VCaP (cell line): ENCODE measurements at regions not wholly inside any gene's neighbourhood (a gene's known extent, or its start where the extent isn't known, plus 50 kb on each side); places are given as distances from the start of the nearest gene placed in this dataset.
A peak's percentile ranks its signal among the peaks of the same experiment; 100 is the strongest.

ENCODE experiments used
- H3K27ac ChIP-seq: fragments of 450-650 bp; 2 replicates; pipeline ENCODE4 v1.5.1; 2017
- TF ChIP-seq, protein P1 (sequence below): fragments of 450-650 bp; conservative IDR thresholded peaks from 2 replicates; pipeline ENCODE4 v1.5.1; 2017; ENCODE audit warnings: mild to moderate bottlenecking, moderate library complexity

DNA sequence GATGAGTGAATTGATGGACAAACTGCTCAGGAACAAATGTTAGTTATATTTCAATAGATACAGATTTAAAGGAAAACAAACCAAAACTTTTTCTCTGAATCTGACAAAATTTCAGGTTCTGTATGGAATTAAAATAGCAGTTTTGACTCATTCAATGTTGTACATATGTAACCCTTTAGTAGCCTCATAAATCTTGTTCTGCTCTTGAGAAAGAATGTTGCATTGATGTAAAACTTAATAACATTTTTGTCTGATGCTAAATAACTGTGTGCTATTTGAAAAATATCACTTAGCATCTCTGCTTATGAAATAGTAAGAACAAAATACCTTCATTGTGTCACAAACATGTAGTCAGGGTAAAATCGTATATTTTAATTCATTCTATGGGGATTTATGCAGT lies 168.9 kb upstream of the NOVA1 start:
- TF ChIP-seq, protein P1, sequence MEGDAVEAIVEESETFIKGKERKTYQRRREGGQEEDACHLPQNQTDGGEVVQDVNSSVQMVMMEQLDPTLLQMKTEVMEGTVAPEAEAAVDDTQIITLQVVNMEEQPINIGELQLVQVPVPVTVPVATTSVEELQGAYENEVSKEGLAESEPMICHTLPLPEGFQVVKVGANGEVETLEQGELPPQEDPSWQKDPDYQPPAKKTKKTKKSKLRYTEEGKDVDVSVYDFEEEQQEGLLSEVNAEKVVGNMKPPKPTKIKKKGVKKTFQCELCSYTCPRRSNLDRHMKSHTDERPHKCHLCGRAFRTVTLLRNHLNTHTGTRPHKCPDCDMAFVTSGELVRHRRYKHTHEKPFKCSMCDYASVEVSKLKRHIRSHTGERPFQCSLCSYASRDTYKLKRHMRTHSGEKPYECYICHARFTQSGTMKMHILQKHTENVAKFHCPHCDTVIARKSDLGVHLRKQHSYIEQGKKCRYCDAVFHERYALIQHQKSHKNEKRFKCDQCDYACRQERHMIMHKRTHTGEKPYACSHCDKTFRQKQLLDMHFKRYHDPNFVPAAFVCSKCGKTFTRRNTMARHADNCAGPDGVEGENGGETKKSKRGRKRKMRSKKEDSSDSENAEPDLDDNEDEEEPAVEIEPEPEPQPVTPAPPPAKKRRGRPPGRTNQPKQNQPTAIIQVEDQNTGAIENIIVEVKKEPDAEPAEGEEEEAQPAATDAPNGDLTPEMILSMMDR = no peak
- H3K27ac ChIP-seq = no peak overlapping the region

DNA sequence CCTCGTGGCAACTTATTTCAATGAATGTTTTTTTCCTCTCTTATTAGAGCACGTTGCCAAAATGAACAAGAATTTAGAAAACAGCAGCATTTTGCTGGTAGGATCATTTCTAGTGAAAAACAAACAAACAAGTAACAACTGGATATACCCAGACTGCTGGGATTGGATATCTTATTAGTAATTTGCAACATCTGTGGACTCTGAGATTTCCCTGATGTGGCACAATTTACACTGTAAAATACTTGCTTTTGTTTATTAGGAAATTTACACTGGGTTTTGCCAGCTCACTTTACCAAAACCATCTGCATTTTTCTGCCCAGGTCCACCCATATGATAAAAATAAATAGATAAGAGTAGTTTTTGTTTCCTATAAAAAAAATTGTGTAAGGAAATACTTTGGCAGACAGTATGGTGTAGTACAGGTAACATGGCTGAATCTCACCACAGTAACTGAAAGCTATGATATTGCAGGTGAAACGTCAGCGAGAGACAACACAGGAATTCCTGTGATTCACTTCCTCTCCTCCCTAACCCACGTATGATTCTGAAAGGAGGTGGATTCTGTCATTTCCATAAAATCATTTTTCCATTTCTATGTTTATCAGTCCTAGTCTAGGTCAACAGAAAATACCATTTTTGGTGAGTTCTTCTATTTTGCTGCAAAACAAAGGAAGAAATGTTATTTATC lies 176.2 kb upstream of the NOVA1 start:
- H3K27ac ChIP-seq = no peak overlapping the region
- TF ChIP-seq, protein P1 = no peak

DNA sequence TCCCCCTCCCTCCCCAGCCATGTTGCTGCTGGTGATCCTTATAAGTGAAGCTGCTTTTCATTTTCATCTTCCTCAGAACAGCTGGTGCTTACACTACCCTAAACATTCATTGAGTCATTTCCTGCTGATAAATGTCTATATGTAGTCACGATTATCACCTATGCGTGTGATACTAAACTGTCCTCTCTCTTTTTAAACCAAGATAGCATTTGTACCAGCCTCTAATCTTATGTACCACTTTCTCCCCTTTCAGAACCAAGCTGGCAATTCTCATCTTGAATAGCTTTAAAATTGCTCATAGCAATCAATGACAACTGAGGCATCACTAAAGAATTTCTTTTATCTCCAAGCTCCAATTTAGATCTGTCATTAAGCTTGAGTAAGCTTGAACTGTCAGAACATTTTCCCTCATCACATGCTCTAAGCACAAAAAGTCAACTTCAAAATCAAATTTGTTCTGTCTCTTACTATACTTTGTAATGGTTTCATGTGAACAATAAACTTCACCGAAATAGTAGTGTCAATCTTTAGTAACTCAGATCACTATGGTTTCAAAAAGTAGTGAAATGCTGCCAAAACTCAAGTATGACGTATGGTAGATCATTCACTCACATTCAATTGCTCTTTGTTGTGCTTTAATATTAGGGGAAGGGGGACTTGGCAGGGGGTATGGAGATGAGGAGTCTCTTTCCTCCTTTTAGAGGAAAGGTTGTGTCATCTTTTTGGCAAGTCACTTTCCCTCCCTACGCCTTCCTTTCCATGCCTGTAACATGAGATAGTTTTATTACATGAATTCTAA lies 178.1 kb upstream of the NOVA1 start:
- H3K27ac ChIP-seq = no peak overlapping the region

DNA sequence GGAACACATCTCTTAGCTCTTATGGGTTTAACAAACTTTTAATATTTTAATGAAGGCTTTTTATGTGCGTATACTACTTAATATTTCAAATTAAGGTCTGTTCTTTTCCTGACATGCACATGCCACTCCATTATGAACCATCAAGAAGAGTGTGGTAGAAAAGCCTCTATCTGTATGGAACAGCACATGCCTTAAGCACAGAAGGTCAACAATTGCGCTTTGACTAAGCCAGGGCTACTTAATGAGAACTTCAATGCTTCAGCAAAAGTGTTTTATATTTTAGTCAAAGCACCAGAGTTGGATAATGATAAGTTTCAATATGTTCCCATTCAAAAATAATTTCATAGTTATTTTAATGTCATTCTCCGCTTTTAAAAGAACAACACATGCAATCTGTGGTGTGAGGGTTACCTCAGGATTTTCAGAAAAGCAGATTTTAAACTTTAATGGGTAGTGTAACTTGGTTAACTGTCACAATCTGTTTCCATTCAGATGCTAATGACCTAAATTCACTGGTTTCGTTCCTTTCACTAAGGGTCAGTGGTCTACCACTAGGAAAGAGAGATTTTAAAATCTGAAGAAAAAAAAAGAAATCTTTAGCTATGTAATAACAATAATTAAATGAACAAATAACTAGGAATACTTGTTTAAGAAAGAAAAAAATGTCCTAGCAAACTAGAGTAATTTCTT lies 193.4 kb upstream of the NOVA1 start:
- no peak overlapping the region for H3K27ac ChIP-seq
- TF ChIP-seq, protein P1 = no peak

More for the DNA sequence above, 178.1 kb upstream of the NOVA1 start:
- TF ChIP-seq, protein P1 = no peak

DNA sequence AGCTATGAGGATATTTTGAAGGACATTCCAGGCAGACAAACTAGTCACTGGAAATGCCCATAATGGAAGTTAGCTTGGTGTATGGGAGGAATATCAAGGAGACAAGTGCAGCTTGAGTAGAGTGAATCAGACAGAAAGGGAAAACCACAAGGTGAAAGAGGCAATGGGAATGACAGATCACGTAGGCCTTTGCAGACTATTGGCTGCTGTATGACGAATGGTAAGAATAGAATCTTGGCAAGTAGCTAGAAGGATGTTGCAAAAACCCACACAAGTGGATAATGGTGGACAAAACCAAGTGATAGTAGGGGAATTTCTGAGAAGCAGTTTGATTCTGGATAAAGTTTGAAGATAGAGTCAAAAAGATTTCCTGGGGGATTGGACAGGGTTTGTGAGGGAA lies 196.9 kb upstream of the NOVA1 start:
- H3K27ac ChIP-seq = no peak overlapping the region
- TF ChIP-seq, protein P1 = no peak

DNA sequence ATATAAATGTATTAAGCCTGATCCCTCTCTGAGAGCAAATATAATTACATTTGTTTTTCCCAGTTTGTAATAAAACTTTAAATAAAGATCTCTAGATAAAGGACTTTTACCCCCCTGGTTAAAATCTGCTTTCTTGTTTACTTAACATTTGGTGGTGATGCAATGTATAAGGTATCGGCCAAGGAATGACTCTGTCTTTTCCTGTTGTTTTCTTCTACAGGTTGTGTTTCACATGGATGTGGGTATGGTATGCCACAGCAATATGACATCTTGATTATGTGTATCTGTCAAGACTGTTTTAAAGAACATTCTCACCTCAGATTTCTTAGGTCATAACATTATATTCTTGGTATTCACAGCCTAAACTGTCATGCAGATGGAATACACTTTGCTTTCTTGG lies 210.6 kb upstream of the NOVA1 start:
- TF ChIP-seq, protein P1 = no peak
- peak overlapping the region; percentile 21; the same call in 1 of the 2 replicates for H3K27ac ChIP-seq

DNA sequence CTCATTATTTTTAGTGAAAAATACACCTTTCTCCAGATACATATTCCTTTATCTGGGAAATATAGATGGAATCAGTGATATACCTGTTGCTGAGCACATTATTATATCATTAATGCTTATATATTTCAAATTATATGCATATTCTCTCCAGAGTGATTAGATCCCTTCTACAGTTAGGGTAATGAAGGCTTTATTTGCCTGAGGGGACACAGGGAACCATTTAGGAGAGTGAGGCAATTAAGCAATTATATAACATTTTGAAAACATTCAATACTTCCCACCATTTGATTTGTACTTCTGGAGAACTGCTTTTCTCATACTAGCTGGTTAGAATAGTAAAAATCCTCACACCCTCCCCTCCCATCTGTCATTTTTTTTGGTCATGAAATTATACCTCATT lies 212.8 kb upstream of the NOVA1 start:
- H3K27ac ChIP-seq = no peak overlapping the region
- TF ChIP-seq, protein P1 = no peak
